ENCODE measurements at regions not wholly inside any gene's neighbourhood (a gene's known extent, or its start where the extent isn't known, plus 50 kb on each side); places are given as distances from the start of the nearest gene placed in this dataset.

- peak; percentile 52 for DNase-seq (ENCODE audit: low read depth)
Observed at GRCh38 chr6:163999475-164000125, 585.1 kb downstream of the QKI start.

GRCh38 chr6:163998496-163998895, 584.0 kb downstream of the QKI start:
- peak; percentile 42 for DNase-seq (ENCODE audit: low read depth)

GRCh38 chr6:163996491-163996890, 582.0 kb downstream of the QKI start:
- DNase-seq (ENCODE audit: low read depth): no peak

GRCh38 chr6:163994566-163994965, 580.0 kb downstream of the QKI start:
- peak; percentile 52 for DNase-seq (ENCODE audit: low read depth)

- peak; percentile 68 for DNase-seq (ENCODE audit: low read depth)
Observed at GRCh38 chr6:163992701-163993100, 578.2 kb downstream of the QKI start.

- DNase-seq (ENCODE audit: low read depth): no peak
Observed at GRCh38 chr6:163992056-163992455, 577.5 kb downstream of the QKI start.

GRCh38 chr6:163991321-163991720, 576.8 kb downstream of the QKI start:
- no peak for DNase-seq (ENCODE audit: low read depth)

GRCh38 chr6:163986313-163986712, 571.8 kb downstream of the QKI start:
- DNase-seq (ENCODE audit: low read depth): no peak

GRCh38 chr6:163985710-163986109, 571.2 kb downstream of the QKI start:
- DNase-seq (ENCODE audit: low read depth): peak; percentile 65

GRCh38 chr6:163985040-163985439, 570.5 kb downstream of the QKI start:
- no peak for DNase-seq (ENCODE audit: low read depth)

GRCh38 chr6:163984124-163984936, 569.8 kb downstream of the QKI start:
- DNase-seq (ENCODE audit: low read depth): peak; percentile 65

GRCh38 chr6:163983679-163984078, 569.2 kb downstream of the QKI start:
- DNase-seq (ENCODE audit: low read depth): peak; percentile 42

GRCh38 chr6:163974322-163974721, 559.8 kb downstream of the QKI start:
- no peak for DNase-seq (ENCODE audit: low read depth)

GRCh38 chr6:163971841-163972838, 557.6 kb downstream of the QKI start:
- peak; percentile 70 for DNase-seq (ENCODE audit: low read depth)

GRCh38 chr6:163970846-163971564, 556.5 kb downstream of the QKI start:
- no peak for DNase-seq (ENCODE audit: low read depth)

- DNase-seq (ENCODE audit: low read depth): no peak
Observed at GRCh38 chr6:163965426-163966348, 551.2 kb downstream of the QKI start.

- no peak for DNase-seq (ENCODE audit: low read depth)
Observed at GRCh38 chr6:163964789-163965188, 550.3 kb downstream of the QKI start.

- DNase-seq (ENCODE audit: low read depth): no peak
Observed at GRCh38 chr6:163963205-163964120, 548.9 kb downstream of the QKI start.

GRCh38 chr6:163962627-163963117, 548.2 kb downstream of the QKI start:
- DNase-seq (ENCODE audit: low read depth): no peak

All from Daoy (cell line).